ENCODE measurements at regions not wholly inside any gene's neighbourhood (a gene's known extent, or its start where the extent isn't known, plus 50 kb on each side); places are given as distances from the start of the nearest gene placed in this dataset.

DNA sequence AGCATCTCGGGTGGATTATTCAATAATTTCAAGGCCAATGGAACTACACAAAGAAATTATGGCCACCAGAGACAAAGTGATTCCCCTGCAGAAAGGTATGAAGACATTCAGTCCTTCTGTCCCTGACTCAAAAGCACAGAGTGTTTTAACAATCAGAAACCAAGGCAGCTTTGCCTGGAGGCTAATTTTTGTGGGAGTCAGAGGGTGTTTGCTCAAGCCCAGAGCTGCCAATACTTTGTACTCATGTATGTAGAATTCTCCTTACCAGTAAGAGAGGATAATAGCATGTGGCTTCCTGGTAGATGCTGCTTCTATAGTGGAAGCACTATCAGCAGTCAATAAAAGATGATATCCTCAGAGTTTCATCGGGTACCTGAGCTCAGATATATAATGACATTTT is 178.4 kb downstream of the KCNE4 start:
- ATAC-seq (ENCODE audit: insufficient number of reproducible peaks, low FRiP score, low read depth) (no peak), DNase-seq (ENCODE audit: low spot score) (no peak)
- no peak overlapping the region for H3K4me3 ChIP-seq
- no peaks in the 10 kb centered on the region for H3K9me3 ChIP-seq
- H3K36me3 ChIP-seq = no peaks in the 10 kb centered on the region
- H3K4me1 ChIP-seq (ENCODE audit: control insufficient read depth in 1 of 2, low read depth in 2 of 2) = no peaks in the 10 kb centered on the region
- H3K27me3 ChIP-seq (replicated peaks; ENCODE audit: insufficient read depth) = no peaks in the 10 kb centered on the region
- TF ChIP-seq, protein P1, sequence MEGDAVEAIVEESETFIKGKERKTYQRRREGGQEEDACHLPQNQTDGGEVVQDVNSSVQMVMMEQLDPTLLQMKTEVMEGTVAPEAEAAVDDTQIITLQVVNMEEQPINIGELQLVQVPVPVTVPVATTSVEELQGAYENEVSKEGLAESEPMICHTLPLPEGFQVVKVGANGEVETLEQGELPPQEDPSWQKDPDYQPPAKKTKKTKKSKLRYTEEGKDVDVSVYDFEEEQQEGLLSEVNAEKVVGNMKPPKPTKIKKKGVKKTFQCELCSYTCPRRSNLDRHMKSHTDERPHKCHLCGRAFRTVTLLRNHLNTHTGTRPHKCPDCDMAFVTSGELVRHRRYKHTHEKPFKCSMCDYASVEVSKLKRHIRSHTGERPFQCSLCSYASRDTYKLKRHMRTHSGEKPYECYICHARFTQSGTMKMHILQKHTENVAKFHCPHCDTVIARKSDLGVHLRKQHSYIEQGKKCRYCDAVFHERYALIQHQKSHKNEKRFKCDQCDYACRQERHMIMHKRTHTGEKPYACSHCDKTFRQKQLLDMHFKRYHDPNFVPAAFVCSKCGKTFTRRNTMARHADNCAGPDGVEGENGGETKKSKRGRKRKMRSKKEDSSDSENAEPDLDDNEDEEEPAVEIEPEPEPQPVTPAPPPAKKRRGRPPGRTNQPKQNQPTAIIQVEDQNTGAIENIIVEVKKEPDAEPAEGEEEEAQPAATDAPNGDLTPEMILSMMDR (IDR thresholded peaks at IDR 0.05) = no peak
- no peak overlapping the region for H3K27ac ChIP-seq

GRCh38 chr2:223232285-223232684 is 180.3 kb downstream of the KCNE4 start:
- H3K27ac ChIP-seq = no peak overlapping the region
- no peaks in the 10 kb centered on the region for H3K36me3 ChIP-seq
- no peaks in the 10 kb centered on the region for H3K27me3 ChIP-seq (replicated peaks; ENCODE audit: insufficient read depth)
- no peaks in the 10 kb centered on the region for H3K9me3 ChIP-seq
- TF ChIP-seq, protein P1 (IDR thresholded peaks at IDR 0.05) = no peak
- ATAC-seq (ENCODE audit: insufficient number of reproducible peaks, low FRiP score, low read depth) (no peak), DNase-seq (ENCODE audit: low spot score) (no peak)
- H3K4me1 ChIP-seq (ENCODE audit: control insufficient read depth in 1 of 2, low read depth in 2 of 2) = no peaks in the 10 kb centered on the region
- no peak overlapping the region for H3K4me3 ChIP-seq

- Histone ChIP-seq H3K27ac (no peak overlapping the region), H3K9me3 (no peaks in the 10 kb centered on the region), H3K4me1 (ENCODE audit: control insufficient read depth in 1 of 2, low read depth in 2 of 2) (no peaks in the 10 kb centered on the region), H3K4me3 (no peak overlapping the region), H3K36me3 (no peaks in the 10 kb centered on the region), H3K27me3 (replicated peaks; ENCODE audit: insufficient read depth) (no peaks in the 10 kb centered on the region)
- TF ChIP-seq, protein P1 (IDR thresholded peaks at IDR 0.05) = no peak
- ATAC-seq (ENCODE audit: insufficient number of reproducible peaks, low FRiP score, low read depth) = no peak
- DNase-seq (ENCODE audit: low spot score) = no peak
Observed at GRCh38 chr2:223232896-223233295, 180.9 kb downstream of the KCNE4 start.

DNA sequence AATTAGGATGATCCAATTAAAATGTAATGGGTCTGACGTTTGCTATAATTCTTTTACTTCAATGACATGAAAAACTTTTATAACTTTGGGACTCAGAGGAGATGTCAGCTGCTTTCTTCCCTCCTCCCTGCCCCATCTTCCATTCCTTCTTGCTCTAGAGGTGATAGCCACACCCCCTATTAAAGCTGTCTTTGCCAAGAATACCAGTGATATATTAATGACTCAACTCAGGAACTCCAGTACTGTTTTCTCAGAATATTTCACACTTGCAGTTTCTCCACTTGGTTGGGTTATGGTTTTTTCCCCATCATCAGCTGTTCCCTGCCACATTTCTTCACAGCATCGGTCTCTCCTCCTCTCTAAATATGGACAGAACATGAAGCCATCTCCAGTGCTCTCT is 184.0 kb downstream of the KCNE4 start:
- TF ChIP-seq, protein P1 (IDR thresholded peaks at IDR 0.05) = no peak
- ATAC-seq (ENCODE audit: insufficient number of reproducible peaks, low FRiP score, low read depth) (no peak), DNase-seq (ENCODE audit: low spot score) (no peak)
- Histone ChIP-seq H3K36me3 (no peaks in the 10 kb centered on the region), H3K9me3 (no peaks in the 10 kb centered on the region), H3K27me3 (replicated peaks; ENCODE audit: insufficient read depth) (no peaks in the 10 kb centered on the region), H3K4me3 (no peak overlapping the region), H3K27ac (no peak overlapping the region), H3K4me1 (ENCODE audit: control insufficient read depth in 1 of 2, low read depth in 2 of 2) (no peaks in the 10 kb centered on the region)

DNA sequence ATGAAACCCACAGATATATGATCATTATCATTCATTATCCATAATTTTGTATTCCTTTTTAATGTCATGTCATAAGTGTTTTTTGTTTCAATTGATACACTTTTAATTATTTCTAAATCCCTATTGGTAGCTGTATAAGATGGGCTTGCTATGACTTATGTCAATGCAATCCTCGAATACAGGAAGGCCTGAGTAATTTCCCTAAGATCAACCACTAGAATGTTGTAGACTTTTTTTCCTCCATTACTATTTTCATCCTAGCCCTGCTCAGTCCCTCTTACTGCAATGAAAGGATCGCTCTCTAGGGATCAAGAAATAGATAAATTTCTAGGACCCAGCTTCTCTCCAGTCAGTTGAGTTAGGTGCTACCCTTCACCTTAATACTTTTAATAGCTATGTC is 186.3 kb downstream of the KCNE4 start:
- no peaks in the 10 kb centered on the region for H3K27me3 ChIP-seq (replicated peaks; ENCODE audit: insufficient read depth)
- ATAC-seq (ENCODE audit: insufficient number of reproducible peaks, low FRiP score, low read depth) = no peak

More for the DNA sequence above, 186.3 kb downstream of the KCNE4 start:
- no peaks in the 10 kb centered on the region for H3K4me1 ChIP-seq (ENCODE audit: control insufficient read depth in 1 of 2, low read depth in 2 of 2)
- DNase-seq (ENCODE audit: low spot score) = no peak
- H3K36me3 ChIP-seq = no peaks in the 10 kb centered on the region
- no peak overlapping the region for H3K27ac ChIP-seq
- no peak overlapping the region for H3K4me3 ChIP-seq
- H3K9me3 ChIP-seq = no peaks in the 10 kb centered on the region
- TF ChIP-seq, protein P1 (IDR thresholded peaks at IDR 0.05) = no peak

All from thoracic aorta (tissue), 2 donors.